Left lung (tissue), 4 donors: ENCODE measurements at regions not wholly inside any gene's neighbourhood (a gene's known extent, or its start where the extent isn't known, plus 50 kb on each side); places are given as distances from the start of the nearest gene placed in this dataset.

ENCODE experiments used
- ATAC-seq: fragments of 200-7000 bp; cut with Tn5 transposase; one replicate; pipeline ENCODE4 v1.9.1; 2020; ENCODE audit warnings: moderate library complexity
- DNase-seq, 4 donors: peaks; one replicate each; pipeline ENCODE4 v3.0.0-alpha.2; 2013 to 2020
- H3K27ac ChIP-seq, 2 donors: fragments of 200-600 bp; sonication (generic) in 1 of 2; one replicate each; pipeline versions ENCODE4 v1.5.0 to v1.8.0; 2020 to 2021
- H3K27me3 ChIP-seq, 2 donors: fragments of 200-600 bp; sonication (generic) in 1 of 2; one replicate each; pipeline versions ENCODE4 v1.5.0 to v1.8.0; 2020 to 2021
- H3K36me3 ChIP-seq, 2 donors: fragments of 200-600 bp; sonication (generic) in 1 of 2; one replicate each; pipeline versions ENCODE4 v1.5.0 to v1.8.0; 2020 to 2021
- H3K4me1 ChIP-seq, 2 donors: fragments of 200-600 bp; one replicate each; pipeline ENCODE4 v1.8.0; 2021
- H3K4me3 ChIP-seq, 2 donors: fragments of 200-600 bp; sonication (generic) in 1 of 2; one replicate each; pipeline versions ENCODE4 v1.5.0 to v1.8.0; 2020 to 2021; ENCODE audit warnings: mild to moderate bottlenecking in 1 of 2
- H3K9me3 ChIP-seq, 2 donors: fragments of 200-600 bp; sonication (generic) in 1 of 2; one replicate each; pipeline versions ENCODE4 v1.5.0 to v1.8.0; 2020 to 2021
- intact Hi-C, 2 donors: fragments of 100-400 bp; cut with DNase I; formaldehyde crosslinking; loops; one replicate each; pipeline versions ENCODE4 v1.11.2 to v1.14.2; 2022
- TF ChIP-seq, protein P1 (sequence below), 2 donors: fragments of 200-600 bp; sonication (generic) in 1 of 2; IDR thresholded peaks; one replicate each; pipeline versions ENCODE4 v1.5.0 to v1.8.0; 2021; ENCODE audit warnings: antibody characterized with exemption in 2 of 2
- donor health status: DM: no; HTN: yes; CAD: no.
- donor health status: DM: no; HTN: no; CAD: no.

DNA sequence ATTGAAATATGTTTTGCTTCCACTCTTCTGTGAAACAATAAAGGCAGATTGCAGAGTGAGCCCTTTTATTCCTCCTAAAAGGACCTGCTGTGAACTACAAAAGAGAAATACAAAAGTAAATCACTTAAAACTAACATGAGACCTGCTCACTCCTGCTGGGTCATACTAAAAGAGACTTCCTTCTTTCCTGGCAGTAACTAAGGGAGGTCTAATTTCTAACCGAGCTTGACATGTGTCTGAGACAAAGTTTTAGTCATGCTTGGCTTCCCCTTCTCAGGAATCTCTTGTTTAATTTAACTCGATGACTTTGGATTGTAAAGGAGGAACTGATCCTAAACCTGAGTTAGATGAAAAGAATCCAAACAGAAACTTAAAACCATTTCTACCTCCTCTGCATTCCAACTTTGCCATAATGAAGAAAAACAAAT, 86.4 kb upstream of the CDH6 start:
- TF ChIP-seq, protein P1, sequence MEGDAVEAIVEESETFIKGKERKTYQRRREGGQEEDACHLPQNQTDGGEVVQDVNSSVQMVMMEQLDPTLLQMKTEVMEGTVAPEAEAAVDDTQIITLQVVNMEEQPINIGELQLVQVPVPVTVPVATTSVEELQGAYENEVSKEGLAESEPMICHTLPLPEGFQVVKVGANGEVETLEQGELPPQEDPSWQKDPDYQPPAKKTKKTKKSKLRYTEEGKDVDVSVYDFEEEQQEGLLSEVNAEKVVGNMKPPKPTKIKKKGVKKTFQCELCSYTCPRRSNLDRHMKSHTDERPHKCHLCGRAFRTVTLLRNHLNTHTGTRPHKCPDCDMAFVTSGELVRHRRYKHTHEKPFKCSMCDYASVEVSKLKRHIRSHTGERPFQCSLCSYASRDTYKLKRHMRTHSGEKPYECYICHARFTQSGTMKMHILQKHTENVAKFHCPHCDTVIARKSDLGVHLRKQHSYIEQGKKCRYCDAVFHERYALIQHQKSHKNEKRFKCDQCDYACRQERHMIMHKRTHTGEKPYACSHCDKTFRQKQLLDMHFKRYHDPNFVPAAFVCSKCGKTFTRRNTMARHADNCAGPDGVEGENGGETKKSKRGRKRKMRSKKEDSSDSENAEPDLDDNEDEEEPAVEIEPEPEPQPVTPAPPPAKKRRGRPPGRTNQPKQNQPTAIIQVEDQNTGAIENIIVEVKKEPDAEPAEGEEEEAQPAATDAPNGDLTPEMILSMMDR (IDR thresholded peaks at IDR 0.05): no peak
- Histone ChIP-seq H3K4me3 (no peak overlapping the region), H3K27ac (no peak overlapping the region), H3K36me3 (no peaks in the 10 kb centered on the region), H3K9me3 (no peaks in the 10 kb centered on the region), H3K27me3 (no peaks in the 10 kb centered on the region), H3K4me1 (peaks cover 0 to 4% of the 10 kb centered on the region in 2 donors)
- ATAC-seq (peak; percentile 25), DNase-seq (no peak)
- intact Hi-C loops: no loop called here

GRCh38 chr5:31106691-31107090, 86.8 kb upstream of the CDH6 start:
- Histone ChIP-seq H3K4me1 (peaks cover 0 to 4% of the 10 kb centered on the region in 2 donors), H3K27ac (no peak overlapping the region), H3K4me3 (no peak overlapping the region), H3K27me3 (no peaks in the 10 kb centered on the region), H3K36me3 (no peaks in the 10 kb centered on the region), H3K9me3 (no peaks in the 10 kb centered on the region)
- no peak for DNase-seq
- TF ChIP-seq, protein P1 (IDR thresholded peaks at IDR 0.05): no peak
- no peak for ATAC-seq
- intact Hi-C loops: no loop called here

- ATAC-seq: no peak
These were observed 87.2 kb upstream of the CDH6 start for GRCh38 chr5:31106278-31106677.

DNA sequence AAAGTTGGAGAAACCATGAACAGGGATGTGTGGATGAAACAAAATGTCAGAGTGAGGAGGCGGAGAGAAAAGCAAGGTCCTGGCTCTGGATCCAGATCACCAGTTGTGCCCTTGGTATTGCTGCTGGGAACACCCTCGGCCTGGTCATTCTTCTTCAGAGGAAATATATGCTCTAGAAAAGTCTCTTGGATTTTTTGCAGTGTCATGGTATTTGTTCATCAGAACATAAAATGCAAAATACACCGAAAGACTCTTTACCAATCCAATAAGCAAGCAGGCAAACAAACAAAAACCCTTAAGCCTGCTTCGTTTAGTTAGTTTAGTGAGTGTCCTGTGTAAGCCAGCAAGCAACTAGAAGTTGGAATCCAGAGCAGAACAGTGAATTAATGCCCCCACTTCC, 88.7 kb upstream of the CDH6 start:
- DNase-seq: no peak
- ATAC-seq: no peak
- peaks cover 0 to 4% of the 10 kb centered on the region in 2 donors for H3K4me1 ChIP-seq
- no peaks in the 10 kb centered on the region for H3K36me3 ChIP-seq
- H3K27me3 ChIP-seq: no peaks in the 10 kb centered on the region
- intact Hi-C loops: no loop called here
- no peak overlapping the region for H3K4me3 ChIP-seq
- no peaks in the 10 kb centered on the region for H3K9me3 ChIP-seq
- no peak overlapping the region for H3K27ac ChIP-seq
- TF ChIP-seq, protein P1 (IDR thresholded peaks at IDR 0.05): no peak

More at GRCh38 chr5:31106278-31106677, 87.2 kb upstream of the CDH6 start:
- DNase-seq: no peak
- H3K27me3 ChIP-seq: no peaks in the 10 kb centered on the region
- H3K36me3 ChIP-seq: no peaks in the 10 kb centered on the region
- no peak overlapping the region for H3K27ac ChIP-seq
- no peaks in the 10 kb centered on the region for H3K9me3 ChIP-seq
- intact Hi-C loops: no loop called here
- TF ChIP-seq, protein P1 (IDR thresholded peaks at IDR 0.05): no peak
- no peak overlapping the region for H3K4me3 ChIP-seq
- H3K4me1 ChIP-seq: peaks cover 0 to 4% of the 10 kb centered on the region in 2 donors

DNA sequence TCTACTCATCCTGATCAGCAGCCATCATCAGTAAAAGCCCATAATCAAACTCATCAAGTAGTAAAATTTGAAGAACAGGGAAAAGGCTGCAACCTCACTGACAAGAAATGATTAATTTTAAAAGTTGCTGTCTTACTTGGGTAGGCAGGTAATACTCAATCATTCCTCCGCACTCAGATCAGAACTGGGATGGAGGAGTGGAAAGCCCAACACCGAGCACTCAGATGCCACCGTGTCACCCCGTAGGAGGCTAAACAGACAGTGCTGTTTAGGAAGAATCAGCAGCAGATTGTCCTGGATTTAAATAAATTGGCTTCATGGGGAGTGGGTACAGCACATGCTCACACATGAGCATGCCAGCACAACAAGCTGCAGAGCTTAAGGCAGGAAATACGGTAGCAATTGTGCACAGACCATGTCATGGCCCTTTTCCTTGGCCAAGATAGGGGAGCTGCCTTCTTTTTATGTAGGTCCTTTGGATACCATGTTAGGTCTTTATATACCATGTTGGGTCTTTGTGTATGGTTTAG, 92.6 kb upstream of the CDH6 start:
- no peak overlapping the region for H3K27ac ChIP-seq
- no peak overlapping the region for H3K4me3 ChIP-seq
- intact Hi-C loops: no loop called here
- DNase-seq: no peak
- no peaks in the 10 kb centered on the region for H3K36me3 ChIP-seq
- TF ChIP-seq, protein P1 (IDR thresholded peaks at IDR 0.05): no peak
- no peaks in the 10 kb centered on the region for H3K4me1 ChIP-seq
- H3K9me3 ChIP-seq: no peaks in the 10 kb centered on the region
- no peak for ATAC-seq
- H3K27me3 ChIP-seq: no peaks in the 10 kb centered on the region
